Stimulated activated CD8-positive, alpha-beta memory T cell treated with anti-CD3 and anti-CD28 coated beads, Interleukin-7, amount 100 ng/mL, for 48 hours (primary cell): ENCODE measurements at regions not wholly inside any gene's neighbourhood (a gene's known extent, or its start where the extent isn't known, plus 50 kb on each side); places are given as distances from the start of the nearest gene placed in this dataset.
"Not testable (repeated sequence)": the region's sequence is repeated elsewhere in the genome, so short reads cannot be mapped to it uniquely, and the experiment has no call there.

ENCODE experiments used
- DNase-seq, 2 donors: peaks; one replicate each; pipeline ENCODE4 v3.0.0-alpha.2; 2020; ENCODE audit warnings: low read depth in 1 of 2; ENCODE audit errors: extremely low read depth in 1 of 2

- DNase-seq = not testable (repeated sequence)
Observed at GRCh38 chr5:67889870-67890269, 325.7 kb upstream of the PIK3R1 start.

- DNase-seq = no peak
Observed at GRCh38 chr5:67887748-67888161, 327.8 kb upstream of the PIK3R1 start.

- no peak for DNase-seq
Observed at GRCh38 chr5:67886761-67887160, 328.8 kb upstream of the PIK3R1 start.

- DNase-seq = no peak
Observed at GRCh38 chr5:67880876-67881275, 334.7 kb upstream of the PIK3R1 start.

- no peak for DNase-seq
Observed at GRCh38 chr5:67880511-67880805, 335.1 kb upstream of the PIK3R1 start.

- DNase-seq = no peak
Observed at GRCh38 chr5:67879620-67880510, 335.7 kb upstream of the PIK3R1 start.

GRCh38 chr5:67878933-67879332 is 336.6 kb upstream of the PIK3R1 start:
- DNase-seq = no peak

GRCh38 chr5:67876371-67876770 is 339.2 kb upstream of the PIK3R1 start:
- no peak for DNase-seq

- DNase-seq = no peak
Observed at GRCh38 chr5:67875601-67876000, 340.0 kb upstream of the PIK3R1 start.

GRCh38 chr5:67873935-67874334 is 341.6 kb upstream of the PIK3R1 start:
- DNase-seq = no peak

- DNase-seq = no peak
Observed at GRCh38 chr5:67870662-67871061, 344.9 kb upstream of the PIK3R1 start.

GRCh38 chr5:67864335-67864734 is 351.2 kb upstream of the PIK3R1 start:
- not testable (repeated sequence) for DNase-seq

- DNase-seq = no peak
Observed at GRCh38 chr5:67858471-67859031, 357.0 kb upstream of the PIK3R1 start.

GRCh38 chr5:67857502-67857901 is 358.1 kb upstream of the PIK3R1 start:
- DNase-seq = no peak

GRCh38 chr5:67855523-67855922 is 360.0 kb upstream of the PIK3R1 start:
- no peak for DNase-seq

- DNase-seq = not testable (repeated sequence)
Observed at GRCh38 chr5:67850906-67851305, 364.6 kb upstream of the PIK3R1 start.

GRCh38 chr5:67844924-67845323 is 370.6 kb upstream of the PIK3R1 start:
- DNase-seq = no peak

- DNase-seq = no peak
Observed at GRCh38 chr5:67842806-67843205, 372.8 kb upstream of the PIK3R1 start.

- not testable (repeated sequence) for DNase-seq
Observed at GRCh38 chr5:67837225-67837624, 378.3 kb upstream of the PIK3R1 start.

- not testable (repeated sequence) for DNase-seq
Observed at GRCh38 chr5:67836496-67836895, 379.1 kb upstream of the PIK3R1 start.

- no peak for DNase-seq
Observed at GRCh38 chr5:67831048-67831447, 384.5 kb upstream of the PIK3R1 start.

GRCh38 chr5:67827541-67827940 is 388.0 kb upstream of the PIK3R1 start:
- DNase-seq = no peak

- no peak for DNase-seq
Observed at GRCh38 chr5:67824852-67825251, 390.7 kb upstream of the PIK3R1 start.
